Esophagus muscularis mucosa (tissue), 4 donors: ENCODE measurements at regions not wholly inside any gene's neighbourhood (a gene's known extent, or its start where the extent isn't known, plus 50 kb on each side); places are given as distances from the start of the nearest gene placed in this dataset.
"Not testable (repeated sequence)": the region's sequence is repeated elsewhere in the genome, so short reads cannot be mapped to it uniquely, and the experiment has no call there.

Source experiments
- DNase-seq: peaks from one replicate; pipeline ENCODE4 v3.0.0-alpha.2; 2017; ENCODE audit errors: extremely low spot score
- H3K27ac ChIP-seq, 4 donors: fragments of 200-600 bp; sonication (generic); replicated peaks in 1 of 4; 1 replicate in 3 of 4; 2 replicates in 1 of 4; pipeline ENCODE4 v1.5.1; 2016 to 2019; ENCODE audit warnings: mild to moderate bottlenecking in 1 of 4
- H3K27me3 ChIP-seq, 4 donors: fragments of 200-600 bp; sonication (generic); one replicate each; pipeline versions ENCODE4 v1.5.1 to v1.6.0; 2016 to 2019
- H3K36me3 ChIP-seq, 4 donors: fragments of 200-600 bp; sonication (generic); one replicate each; pipeline ENCODE4 v1.5.1; 2016 to 2019
- H3K4me1 ChIP-seq, 4 donors: fragments of 200-600 bp; sonication (generic); one replicate each; pipeline ENCODE4 v1.5.1; 2016 to 2019
- H3K4me3 ChIP-seq, 4 donors: fragments of 200-600 bp; sonication (generic); 1 replicate in 2 of 4; 2 replicates in 2 of 4; pipeline ENCODE4 v1.5.1; 2016 to 2019; ENCODE audit warnings: mild to moderate bottlenecking in 4 of 4, moderate library complexity in 1 of 4
- H3K9me3 ChIP-seq, 4 donors: fragments of 200-600 bp; sonication (generic); 1 replicate in 3 of 4; 2 replicates in 1 of 4; pipeline ENCODE4 v1.5.1; 2016 to 2019
- CTCF ChIP-seq, 3 experiments: fragments of 200-600 bp in 2 of 3; fragments of 450-650 bp in 1 of 3; sonication (generic) in 2 of 3; IDR thresholded peaks; one replicate each; pipeline ENCODE4 v1.5.1; 2017 to 2019; ENCODE audit warnings: antibody characterized with exemption in 3 of 3, mild to moderate bottlenecking in 2 of 3, moderate library complexity in 1 of 3
- EP300 ChIP-seq: sonication (generic); formaldehyde crosslinking; IDR thresholded peaks from one replicate; pipeline ENCODE4 v1.6.1; 2017; ENCODE audit warnings: antibody characterized with exemption
- POLR2A ChIP-seq: fragments of 450-650 bp; IDR thresholded peaks from one replicate; pipeline ENCODE4 v1.6.1; 2017; ENCODE audit warnings: antibody characterized with exemption, moderate library complexity, mild to moderate bottlenecking, low read depth
- POLR2AphosphoS5 ChIP-seq, 2 donors: sonication (generic); formaldehyde crosslinking; IDR thresholded peaks; one replicate each; pipeline ENCODE4 v1.6.1; 2017; ENCODE audit warnings: antibody characterized with exemption in 2 of 2
- WGBS: methylation state at CpG from one replicate; pipeline ENCODE4 v1.1.5; 2018; 5-methylcytosine and 5-hydroxymethylcytosine counted together
- intact Hi-C: fragments of 100-400 bp; cut with DNase I; formaldehyde crosslinking; loops from one replicate; pipeline ENCODE4 v1.15.1; 2023

- Histone ChIP-seq H3K4me1 (no peaks in the 10 kb centered on the region), H3K4me3 (no peak overlapping the region), H3K27me3 (no peaks in the 10 kb centered on the region), H3K9me3 (no peaks in the 10 kb centered on the region), H3K36me3 (no peaks in the 10 kb centered on the region), H3K27ac (no peak overlapping the region)
- 77% methylated on average over 2 of the region's 2 CpGs for WGBS
- TF ChIP-seq CTCF (IDR thresholded peaks at IDR 0.05) (no peak), POLR2A (no peak), POLR2AphosphoS5 (IDR thresholded peaks at IDR 0.05) (no peak), EP300 (no peak)
- no peak for DNase-seq
- intact Hi-C loops: no loop called here
These were observed 208.6 kb downstream of the BLID start for GRCh38 chr11:121907379-121907778.

GRCh38 chr11:121904148-121904547, 211.9 kb downstream of the BLID start:
- Histone ChIP-seq H3K27ac (no peak overlapping the region), H3K27me3 (no peaks in the 10 kb centered on the region), H3K4me1 (peaks cover 0 to 5% (median 4%) of the 10 kb centered on the region in 4 donors), H3K9me3 (no peaks in the 10 kb centered on the region), H3K36me3 (no peaks in the 10 kb centered on the region), H3K4me3 (no peak overlapping the region)
- intact Hi-C loops: no loop called here
- 77% methylated on average over 6 of the region's 6 CpGs for WGBS
- DNase-seq: no peak
- TF ChIP-seq POLR2A (no peak), POLR2AphosphoS5 (IDR thresholded peaks at IDR 0.05) (no peak), EP300 (no peak), CTCF (IDR thresholded peaks at IDR 0.05) (no peak)

GRCh38 chr11:121901886-121902285, 214.1 kb downstream of the BLID start:
- no peak overlapping the region for H3K4me3 ChIP-seq
- no peaks in the 10 kb centered on the region for H3K9me3 ChIP-seq
- intact Hi-C loops: no loop called here
- no peaks in the 10 kb centered on the region for H3K27me3 ChIP-seq
- no peaks in the 10 kb centered on the region for H3K36me3 ChIP-seq
- H3K4me1 ChIP-seq: peaks cover 0 to 12% (median 5%) of the 10 kb centered on the region in 4 donors
- WGBS: 84% methylated on average over 4 of the region's 4 CpGs
- H3K27ac ChIP-seq: no peak overlapping the region
- DNase-seq: no peak
- TF ChIP-seq POLR2AphosphoS5 (IDR thresholded peaks at IDR 0.05) (no peak), POLR2A (no peak), CTCF (IDR thresholded peaks at IDR 0.05) (no peak), EP300 (no peak)

- H3K27ac ChIP-seq, intact Hi-C loops, H3K36me3 ChIP-seq, H3K4me3 ChIP-seq, DNase-seq, H3K27me3 ChIP-seq, H3K9me3 ChIP-seq: not testable (repeated sequence)
- H3K4me1 ChIP-seq: peaks cover 0 to 12% (median 5%) of the 10 kb centered on the region in 4 donors
- 88% methylated on average over 2 of the region's 2 CpGs for WGBS
These were observed 214.6 kb downstream of the BLID start for GRCh38 chr11:121901417-121901816.

- Histone ChIP-seq H3K36me3 (no peaks in the 10 kb centered on the region), H3K4me3 (no peak overlapping the region), H3K4me1 (peaks cover 0 to 12% (median 5%) of the 10 kb centered on the region in 4 donors), H3K27me3 (no peaks in the 10 kb centered on the region), H3K9me3 (no peaks in the 10 kb centered on the region), H3K27ac (no peak overlapping the region)
- intact Hi-C loops: loop anchor here (10.0 kb wide), 1 partner anchor 305 kb away; no protein-coding TSS in a partner anchor
- DNase-seq: no peak
- TF ChIP-seq CTCF (IDR thresholded peaks at IDR 0.05) (no peak), POLR2A (no peak), EP300 (no peak), POLR2AphosphoS5 (IDR thresholded peaks at IDR 0.05) (no peak)
- 95% methylated on average over 4 of the region's 4 CpGs for WGBS
These were observed 216.5 kb downstream of the BLID start for GRCh38 chr11:121899520-121899919.
